Suprapubic skin (tissue), 4 donors: ENCODE measurements at regions not wholly inside any gene's neighbourhood (a gene's known extent, or its start where the extent isn't known, plus 50 kb on each side); places are given as distances from the start of the nearest gene placed in this dataset.

Experiments
- POLR2A ChIP-seq, 2 donors: fragments of 450-650 bp; IDR thresholded peaks; one replicate each; pipeline ENCODE4 v1.6.1; 2017; ENCODE audit warnings: antibody characterized with exemption in 2 of 2, mild to moderate bottlenecking in 2 of 2, moderate library complexity in 2 of 2
- POLR2AphosphoS5 ChIP-seq, 3 donors: sonication (generic); formaldehyde crosslinking; IDR thresholded peaks; one replicate each; pipeline ENCODE4 v1.6.1; 2017; ENCODE audit warnings: antibody characterized with exemption in 3 of 3
- TF ChIP-seq, protein P1 (sequence below), 2 donors: fragments of 200-600 bp in 1 of 2; fragments of 450-650 bp in 1 of 2; sonication (generic) in 1 of 2; IDR thresholded peaks; one replicate each; pipeline ENCODE4 v1.5.1; 2016 to 2019; ENCODE audit warnings: antibody characterized with exemption in 2 of 2, mild to moderate bottlenecking in 1 of 2, moderate library complexity in 1 of 2

GRCh38 chr6:153263489-153263888 lies 132.4 kb upstream of the RGS17 start:
- no peak for TF ChIP-seq POLR2A (IDR thresholded peaks at IDR 0.05)
- TF ChIP-seq, protein P1, sequence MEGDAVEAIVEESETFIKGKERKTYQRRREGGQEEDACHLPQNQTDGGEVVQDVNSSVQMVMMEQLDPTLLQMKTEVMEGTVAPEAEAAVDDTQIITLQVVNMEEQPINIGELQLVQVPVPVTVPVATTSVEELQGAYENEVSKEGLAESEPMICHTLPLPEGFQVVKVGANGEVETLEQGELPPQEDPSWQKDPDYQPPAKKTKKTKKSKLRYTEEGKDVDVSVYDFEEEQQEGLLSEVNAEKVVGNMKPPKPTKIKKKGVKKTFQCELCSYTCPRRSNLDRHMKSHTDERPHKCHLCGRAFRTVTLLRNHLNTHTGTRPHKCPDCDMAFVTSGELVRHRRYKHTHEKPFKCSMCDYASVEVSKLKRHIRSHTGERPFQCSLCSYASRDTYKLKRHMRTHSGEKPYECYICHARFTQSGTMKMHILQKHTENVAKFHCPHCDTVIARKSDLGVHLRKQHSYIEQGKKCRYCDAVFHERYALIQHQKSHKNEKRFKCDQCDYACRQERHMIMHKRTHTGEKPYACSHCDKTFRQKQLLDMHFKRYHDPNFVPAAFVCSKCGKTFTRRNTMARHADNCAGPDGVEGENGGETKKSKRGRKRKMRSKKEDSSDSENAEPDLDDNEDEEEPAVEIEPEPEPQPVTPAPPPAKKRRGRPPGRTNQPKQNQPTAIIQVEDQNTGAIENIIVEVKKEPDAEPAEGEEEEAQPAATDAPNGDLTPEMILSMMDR (IDR thresholded peaks at IDR 0.05): no peak
- no peak for TF ChIP-seq POLR2AphosphoS5 (IDR thresholded peaks at IDR 0.05)
